Stimulated activated CD8-positive, alpha-beta memory T cell treated with anti-CD3 and anti-CD28 coated beads, Interleukin-7, amount 100 ng/mL, for 48 hours (primary cell): ENCODE measurements at regions not wholly inside any gene's neighbourhood (a gene's known extent, or its start where the extent isn't known, plus 50 kb on each side); places are given as distances from the start of the nearest gene placed in this dataset.
"Not testable (repeated sequence)": the region's sequence is repeated elsewhere in the genome, so short reads cannot be mapped to it uniquely, and the experiment has no call there.

Experiments used
- DNase-seq, 2 donors: peaks; one replicate each; pipeline ENCODE4 v3.0.0-alpha.2; 2020; ENCODE audit warnings: low read depth in 1 of 2; ENCODE audit errors: extremely low read depth in 1 of 2

DNA sequence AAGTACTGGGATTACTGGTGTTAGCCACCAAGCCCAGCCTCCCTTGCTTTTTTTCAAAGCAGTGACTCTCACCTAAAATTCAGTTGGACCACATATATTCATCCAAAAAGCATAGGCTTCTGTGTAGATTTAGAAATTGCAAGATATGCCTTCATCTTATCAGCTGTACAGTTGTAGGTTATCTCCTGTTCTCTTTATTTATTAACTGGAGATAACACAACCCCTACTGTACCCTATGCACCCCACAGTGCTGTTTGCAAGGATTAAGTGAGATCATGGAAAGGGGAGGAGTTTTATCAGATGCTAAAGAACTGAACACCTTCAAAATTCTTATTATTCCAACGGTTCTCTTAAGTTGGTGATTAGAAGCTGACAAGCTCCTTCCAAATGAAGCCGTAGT lies 164.4 kb upstream of the JARID2 start:
- no peak for DNase-seq

DNA sequence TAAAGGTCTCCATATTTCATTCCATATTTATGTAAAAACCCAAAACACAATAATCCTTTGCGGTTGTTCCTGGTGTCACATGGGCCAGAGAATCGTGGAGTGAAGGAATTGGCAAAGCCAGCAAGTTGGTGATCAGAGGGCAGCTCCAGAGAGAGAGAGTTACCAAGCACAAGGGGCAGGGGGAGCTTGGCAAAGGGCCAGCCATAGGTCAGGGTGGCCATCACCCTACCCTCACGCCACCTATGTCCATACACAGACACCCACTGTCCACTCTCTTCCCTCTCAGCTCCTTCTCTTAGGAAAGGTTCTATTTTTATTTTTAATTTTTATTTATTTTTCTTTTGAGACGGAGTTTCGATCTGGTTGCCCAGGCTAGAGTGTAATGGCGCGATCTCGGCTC lies 163.2 kb upstream of the JARID2 start:
- no peak for DNase-seq

DNA sequence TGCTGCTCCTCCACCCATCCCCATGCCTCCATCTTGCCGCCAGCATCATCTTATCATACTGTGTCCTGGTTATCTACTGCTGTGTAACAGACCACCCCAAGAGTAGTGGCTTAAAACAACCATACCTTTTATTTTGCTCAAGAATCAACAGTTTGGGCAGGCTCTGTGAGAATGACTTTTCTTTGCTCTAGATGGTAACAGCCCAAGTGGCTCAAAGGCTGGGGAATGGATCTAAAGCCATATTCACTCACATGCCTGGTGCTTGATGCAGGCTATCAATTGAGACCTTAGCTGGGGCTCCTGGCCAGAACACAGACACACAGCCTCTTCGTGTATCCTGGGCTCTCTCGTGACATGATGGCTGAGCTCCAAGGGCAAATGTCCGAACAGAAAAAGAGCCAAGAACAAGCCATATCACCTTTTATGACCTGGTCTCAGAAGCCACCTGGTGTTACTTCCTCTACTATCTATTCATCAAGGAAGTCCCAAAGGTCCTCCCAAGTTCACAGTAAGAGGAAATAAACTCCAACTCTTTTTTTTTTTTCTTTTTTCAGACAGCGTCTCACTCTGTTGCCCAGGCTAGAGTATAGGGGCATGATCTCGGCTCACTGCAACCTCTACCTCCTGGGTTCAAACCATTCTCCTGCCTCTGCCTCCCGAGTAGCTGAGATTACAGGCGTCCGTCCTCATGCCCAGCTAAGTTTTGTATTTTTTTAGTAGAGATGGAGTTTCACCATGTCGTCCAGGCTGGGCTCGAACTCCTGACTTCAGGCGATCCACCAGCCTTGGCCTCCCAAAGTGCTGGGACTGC lies 159.3 kb upstream of the JARID2 start:
- no peak for DNase-seq

DNA sequence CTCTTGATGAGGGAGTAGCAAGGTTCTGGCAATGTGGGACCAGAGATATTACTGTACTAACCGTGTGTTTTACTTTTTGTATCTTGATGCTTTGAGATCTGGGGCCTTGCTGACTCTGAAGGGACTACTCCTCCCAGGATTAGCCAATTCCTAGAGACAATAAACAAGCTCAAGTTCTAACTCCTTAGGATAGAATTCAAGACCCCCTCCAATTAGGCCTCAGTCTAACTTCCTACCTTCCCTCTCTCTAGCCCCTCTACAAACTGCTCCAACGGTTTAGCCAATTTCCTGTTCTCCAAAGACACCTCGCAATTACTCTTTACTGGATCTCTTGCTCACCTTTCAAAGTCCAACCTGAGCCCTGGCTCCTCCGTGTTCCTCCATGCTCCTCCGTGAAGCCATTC lies 158.7 kb upstream of the JARID2 start:
- DNase-seq, result no peak

DNA sequence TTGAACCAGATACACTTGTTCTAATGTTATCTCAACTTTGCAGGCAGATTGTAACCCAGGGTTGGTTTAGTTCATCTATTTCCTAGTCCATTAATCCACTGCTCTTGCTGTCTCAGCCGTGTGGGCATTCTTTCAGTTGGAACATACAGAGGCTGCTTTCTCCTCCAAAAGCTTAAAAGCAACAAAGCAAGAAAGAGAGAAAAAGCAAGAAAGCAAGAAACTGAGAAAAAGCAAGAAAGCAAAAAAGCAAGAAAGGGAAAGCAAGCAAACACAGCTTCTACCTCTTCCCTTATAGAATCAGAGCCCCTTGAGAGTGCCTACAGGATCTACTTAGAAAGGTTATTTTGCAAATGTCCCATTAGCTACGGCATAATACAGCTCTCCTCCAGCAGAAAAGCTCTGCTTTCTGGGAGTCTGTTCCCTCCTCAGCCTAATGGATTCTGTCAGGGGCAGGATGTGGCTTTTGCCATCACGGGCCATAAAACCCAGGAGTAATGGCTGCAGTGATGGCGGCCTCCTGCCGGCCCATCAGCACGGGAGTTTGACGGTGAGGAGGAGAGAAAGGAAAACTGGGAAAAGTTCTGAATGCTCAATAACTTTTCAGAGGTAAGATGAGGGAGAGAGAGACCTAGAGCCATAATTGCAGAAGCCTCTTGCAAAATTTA lies 156.8 kb upstream of the JARID2 start:
- DNase-seq, result no peak

DNA sequence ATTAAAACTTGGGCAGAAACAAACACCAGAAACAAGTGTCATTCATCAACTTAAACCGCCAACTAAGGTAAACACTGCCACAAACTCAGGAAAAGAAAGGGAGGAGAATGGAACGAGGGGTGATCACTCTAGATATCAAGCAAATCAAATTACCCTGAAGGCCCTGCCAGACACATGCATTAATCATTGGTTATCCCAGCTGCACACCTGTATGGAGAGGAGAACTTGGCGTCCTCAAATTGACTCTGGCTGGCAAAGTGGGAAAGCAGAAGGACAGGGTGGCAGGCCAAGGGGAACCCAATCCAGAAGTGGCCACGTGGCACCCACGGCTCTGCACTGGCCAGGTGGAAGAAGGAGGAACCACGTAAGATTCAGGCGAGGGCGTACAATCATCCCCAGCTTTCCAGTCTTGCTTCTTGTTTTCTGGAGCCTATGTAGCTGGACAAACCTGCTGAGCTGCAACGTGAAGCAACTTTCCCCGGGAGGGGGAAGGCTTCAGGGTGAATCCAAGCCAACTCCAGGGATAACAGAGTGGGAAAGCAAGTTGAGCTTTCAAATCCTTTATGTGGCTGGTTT lies 156.2 kb upstream of the JARID2 start:
- no peak for DNase-seq

DNA sequence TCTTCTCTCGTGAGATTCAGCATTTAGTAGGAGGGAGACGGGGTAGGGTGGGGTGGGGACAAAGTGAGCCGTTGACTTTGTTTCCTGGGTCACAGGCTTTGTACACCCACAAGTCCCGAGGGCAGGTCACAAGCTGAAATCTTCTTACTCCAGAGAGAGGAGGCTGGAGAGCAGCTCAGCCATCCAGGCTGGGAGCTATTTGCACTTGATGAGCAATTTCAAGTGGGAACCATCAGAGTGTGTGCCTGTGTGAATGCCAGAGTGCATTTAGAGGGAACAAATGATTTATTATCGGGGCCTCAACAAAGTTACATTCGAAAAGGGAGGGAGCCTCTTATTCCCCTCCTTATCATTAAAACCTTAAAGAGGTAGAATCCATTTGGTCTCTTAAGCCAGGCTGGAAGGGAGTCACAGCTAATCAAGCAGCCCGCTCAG lies 155.7 kb upstream of the JARID2 start:
- no peak for DNase-seq

DNA sequence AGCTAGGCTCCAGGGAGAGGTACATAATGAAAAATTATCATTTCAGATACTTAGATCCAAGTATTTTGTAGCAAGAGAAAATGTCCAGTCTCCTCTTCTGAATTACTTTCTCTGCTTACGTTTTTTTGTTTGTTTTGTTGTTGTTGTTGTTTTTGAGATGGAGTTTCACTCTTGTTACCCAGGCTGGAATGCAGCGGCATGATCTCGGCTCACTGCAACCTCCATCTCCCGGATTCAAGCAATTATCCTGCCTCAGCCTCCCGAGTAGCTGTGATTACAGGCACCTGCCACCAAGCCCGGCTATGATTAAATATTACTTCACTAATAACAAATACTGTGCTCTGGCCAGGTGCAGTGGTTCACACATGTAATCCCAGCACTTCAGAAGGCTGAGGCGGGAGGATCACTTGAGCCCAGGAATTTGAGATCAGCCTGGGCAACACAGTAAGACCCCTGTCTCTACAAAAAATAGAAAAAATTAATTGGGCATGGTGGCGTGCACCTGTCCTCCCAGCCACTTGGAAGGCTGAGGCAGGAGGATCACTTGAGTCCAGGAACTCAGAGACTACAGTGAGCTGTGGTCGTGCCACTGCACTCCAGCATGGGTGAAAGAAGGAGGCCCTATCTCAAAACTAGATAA lies 155.0 kb upstream of the JARID2 start:
- no peak for DNase-seq

DNA sequence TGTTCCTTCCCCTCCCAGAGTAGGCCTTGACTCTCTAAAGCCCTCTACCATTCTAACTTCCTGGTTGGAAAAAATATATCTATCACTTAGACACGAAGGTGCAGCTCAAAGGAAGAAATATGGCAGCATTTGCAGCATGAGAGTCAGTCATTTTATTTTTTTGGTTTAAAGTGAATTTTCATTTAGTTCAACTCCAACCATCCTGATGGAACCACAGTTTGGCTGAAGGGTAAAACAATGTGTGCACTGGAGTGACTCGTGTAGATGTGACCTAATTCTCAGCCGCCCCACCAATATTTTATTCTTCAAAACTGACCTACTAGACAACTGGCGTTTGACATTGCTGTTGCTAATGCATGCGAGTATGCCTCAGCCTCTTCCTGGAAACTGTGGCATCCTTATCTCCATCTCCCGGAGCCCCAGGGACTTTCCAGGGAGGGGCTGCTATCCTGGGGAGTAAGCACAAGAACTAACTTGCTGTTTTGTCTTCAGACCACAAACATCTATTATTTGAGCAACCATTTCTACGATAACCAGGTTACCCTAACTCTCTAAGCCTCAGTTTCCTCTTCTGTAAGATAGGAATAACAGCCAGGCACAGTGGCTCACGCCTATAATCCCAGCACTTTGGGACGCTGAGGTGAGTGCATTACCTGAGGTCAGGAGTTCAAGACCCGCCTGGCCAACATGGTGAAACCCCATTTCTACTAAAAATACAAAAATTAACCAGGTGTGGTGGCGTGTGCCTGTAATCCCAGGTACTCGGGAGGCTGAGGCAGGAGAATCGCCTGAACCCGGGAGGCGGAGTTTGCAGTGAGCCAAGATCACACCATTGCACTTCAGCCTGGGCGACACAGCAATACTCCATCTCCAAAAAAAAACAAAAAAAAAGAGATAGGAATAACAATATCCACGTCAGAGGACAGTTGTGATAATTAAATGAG lies 148.7 kb upstream of the JARID2 start:
- peak in 1 of 2 donors; percentile 11 for DNase-seq

DNA sequence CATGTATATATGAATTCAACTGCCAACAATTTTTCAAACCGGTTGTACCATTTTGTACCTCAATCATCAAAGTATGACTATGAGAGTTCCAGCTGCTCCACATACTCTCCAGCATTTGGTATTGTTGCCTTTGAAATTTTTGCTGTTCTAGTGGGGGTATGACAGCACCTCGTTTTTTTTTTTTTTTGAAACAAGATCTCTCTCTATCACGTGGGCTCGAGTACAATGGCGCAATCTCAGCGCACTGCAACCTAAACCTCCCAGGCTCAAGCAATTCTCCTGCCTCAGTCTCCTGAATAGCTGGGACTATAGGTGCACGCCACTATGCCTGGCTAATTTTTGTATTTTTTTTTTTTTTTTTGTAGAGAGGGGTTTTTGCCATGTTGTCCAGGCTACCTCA lies 144.7 kb upstream of the JARID2 start:
- DNase-seq, result no peak

DNA sequence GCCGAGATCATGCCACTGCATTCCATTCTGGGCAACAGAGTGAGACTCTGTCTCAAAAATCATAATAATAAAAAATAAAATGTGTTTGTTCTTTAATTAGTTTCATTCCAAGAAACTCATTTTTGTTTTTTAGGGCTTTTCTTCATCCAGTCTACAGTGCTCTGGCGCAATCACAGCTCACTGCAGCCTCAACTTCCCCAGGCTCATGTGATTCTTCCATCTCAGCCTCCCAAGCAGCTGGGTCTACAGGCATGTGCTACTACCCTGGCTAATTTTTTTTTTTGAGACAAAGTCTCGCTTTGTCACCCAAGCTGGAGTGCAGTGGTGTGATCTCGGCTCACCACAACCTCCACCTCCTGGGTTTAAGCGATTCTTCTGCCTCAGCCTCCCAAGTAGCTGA lies 143.6 kb upstream of the JARID2 start:
- no peak for DNase-seq

DNA sequence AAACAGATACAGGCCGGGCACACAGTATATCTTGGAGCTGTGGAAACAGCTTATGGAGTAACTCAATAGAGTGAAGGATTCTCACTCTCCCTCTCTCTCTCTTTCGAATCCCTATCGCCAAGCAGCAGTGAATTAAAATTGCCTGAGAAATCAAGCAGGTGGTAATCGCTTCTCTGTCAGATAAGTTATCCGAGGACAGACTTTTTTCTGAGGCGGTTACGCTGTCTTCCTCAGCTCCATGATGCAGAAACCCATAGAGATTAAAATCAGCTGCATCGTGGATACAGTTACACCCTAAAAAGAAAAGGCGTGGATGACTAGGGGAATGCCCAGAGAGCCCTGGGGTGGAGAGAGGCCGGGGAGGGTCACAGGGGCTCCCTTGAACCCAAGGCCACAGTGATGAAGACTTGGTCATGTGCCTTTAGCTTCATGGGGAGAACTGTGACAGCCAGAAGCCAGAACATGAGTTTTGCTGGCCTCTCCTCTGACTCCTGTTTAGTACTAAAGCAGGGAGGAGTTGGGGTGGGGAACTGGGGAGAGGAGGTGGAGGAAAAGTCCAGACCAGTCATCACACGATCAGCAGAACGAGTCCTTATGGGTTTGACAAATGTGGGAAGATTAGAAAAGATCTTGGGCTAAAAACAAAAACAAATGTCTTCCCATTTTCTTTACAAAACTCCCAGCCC lies 138.8 kb upstream of the JARID2 start:
- no peak for DNase-seq

DNA sequence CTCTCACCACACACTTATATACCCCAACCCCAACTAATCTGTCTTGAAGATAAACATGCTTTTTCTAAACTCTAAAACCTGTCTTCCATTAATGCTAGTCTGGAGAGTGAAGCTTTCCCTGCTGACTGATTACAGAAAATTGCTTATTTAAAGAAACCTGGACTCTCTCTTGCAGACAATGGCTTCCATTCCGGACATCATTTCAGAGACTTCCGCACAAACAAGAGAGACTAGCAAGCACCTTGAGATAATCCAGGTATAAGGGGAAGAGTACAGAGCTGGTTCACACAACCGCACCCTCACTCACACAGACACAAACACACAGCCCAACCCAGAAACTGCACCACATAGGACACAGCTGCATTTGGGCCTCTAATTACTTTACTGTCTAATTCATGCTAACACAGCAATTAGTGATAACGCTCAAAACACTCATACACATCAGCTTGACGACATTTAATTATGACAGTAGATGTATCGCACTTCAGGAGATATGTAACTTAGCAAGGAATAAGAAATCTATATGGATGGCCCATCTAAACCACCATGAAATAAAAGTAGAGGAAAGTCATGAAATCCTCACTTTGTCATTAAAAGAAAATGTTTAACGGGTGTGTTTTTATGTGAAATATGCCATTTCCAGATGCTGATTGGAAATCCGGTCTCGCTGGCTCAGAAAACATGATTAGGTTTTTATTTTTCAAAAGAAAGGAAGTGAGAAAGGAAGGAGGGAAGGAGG lies 138.1 kb upstream of the JARID2 start:
- DNase-seq, result no peak

DNA sequence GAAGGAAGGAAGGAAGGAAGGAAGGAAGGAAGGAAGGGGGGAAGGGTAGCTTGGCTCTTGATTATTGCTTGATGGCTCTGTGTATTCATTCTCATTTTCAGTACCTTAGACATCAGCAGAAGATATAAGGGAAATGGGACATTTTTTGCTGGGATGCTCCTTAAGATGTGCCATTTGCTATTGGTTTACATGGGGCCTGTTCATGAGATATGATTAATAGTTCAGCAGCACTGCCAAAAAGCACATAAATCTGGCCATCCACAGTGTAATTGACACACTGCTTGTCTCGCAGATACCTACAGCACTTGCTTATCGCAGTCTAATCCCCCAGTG lies 137.5 kb upstream of the JARID2 start:
- no peak for DNase-seq

DNA sequence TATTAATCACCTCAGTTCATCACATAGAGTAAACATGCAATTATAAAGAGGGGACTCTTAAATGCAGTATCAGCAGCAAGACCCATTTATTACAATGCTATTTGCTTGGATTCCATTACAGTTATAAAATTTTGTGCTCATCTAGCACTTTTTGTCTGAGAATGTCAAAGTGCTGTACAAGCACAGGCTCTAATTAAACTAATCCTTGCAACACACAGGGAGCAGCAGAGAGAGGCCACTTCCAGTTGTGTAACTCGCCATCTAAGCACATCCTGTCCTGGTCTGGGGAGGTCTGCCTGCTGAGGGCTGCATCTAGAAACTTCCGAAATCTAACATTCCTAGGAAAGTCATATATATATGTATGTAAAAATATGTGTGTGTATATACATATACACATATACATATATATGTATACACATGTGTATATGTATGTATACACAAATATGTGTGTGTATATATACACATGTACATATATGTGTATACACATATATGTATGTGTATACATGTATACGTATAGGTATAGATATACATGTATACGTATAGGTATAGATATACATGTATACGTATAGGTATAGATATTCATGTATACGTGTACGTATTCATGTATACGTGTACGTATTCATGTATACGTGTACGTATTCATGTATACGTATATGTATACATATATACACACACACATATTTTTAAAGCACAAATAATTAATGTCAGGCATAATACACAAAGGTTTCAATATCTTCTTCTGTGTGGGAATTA lies 136.4 kb upstream of the JARID2 start:
- no peak for DNase-seq

DNA sequence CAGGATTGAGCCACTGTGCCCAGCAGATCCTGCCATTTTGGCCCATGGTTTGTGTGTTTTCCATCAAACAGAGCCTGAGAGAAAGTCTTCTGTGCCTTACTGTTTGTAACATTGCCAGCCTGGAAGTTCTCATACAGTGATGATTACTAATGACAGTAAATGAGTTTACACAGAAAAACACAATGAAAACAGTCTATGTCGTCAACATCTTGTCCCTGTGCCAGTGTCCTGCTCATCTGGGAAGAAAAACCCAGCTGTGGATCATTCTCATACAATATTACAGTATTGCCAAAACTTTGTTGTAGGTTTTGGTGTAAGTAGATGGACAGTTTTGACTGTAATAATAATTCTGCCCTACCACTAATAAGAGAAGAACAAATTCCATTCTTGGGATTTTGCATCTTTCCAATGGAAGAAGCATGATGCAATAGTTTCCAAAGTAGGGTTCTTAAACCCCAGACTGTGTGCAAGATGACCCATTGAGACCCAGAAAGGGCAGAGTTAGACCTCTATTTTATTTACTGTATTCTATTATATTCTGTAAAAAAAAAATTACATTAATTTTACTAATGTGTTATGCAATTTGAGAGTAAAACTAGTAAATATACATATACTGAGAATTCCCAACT lies 135.0 kb upstream of the JARID2 start:
- no peak for DNase-seq

DNA sequence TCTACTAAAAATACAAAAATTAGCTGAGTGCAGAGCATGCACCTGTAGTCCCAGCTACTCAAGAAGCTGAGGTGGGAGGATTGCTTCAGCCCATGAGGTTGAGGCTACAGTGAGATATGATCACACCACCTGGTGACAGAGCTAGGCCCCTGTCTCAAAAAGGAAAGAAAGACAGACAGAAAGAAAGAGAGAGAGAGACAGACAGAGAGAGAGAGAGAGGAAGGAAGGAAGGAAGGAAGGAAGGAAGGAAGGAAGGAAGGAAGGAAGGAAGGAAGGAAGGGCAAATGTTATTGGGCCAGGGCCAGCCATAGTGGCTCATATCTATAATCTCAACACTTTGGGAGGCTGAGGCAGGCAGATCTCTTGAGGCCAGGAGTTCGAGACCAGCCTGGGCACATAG lies 134.3 kb upstream of the JARID2 start:
- not testable (repeated sequence) for DNase-seq

DNA sequence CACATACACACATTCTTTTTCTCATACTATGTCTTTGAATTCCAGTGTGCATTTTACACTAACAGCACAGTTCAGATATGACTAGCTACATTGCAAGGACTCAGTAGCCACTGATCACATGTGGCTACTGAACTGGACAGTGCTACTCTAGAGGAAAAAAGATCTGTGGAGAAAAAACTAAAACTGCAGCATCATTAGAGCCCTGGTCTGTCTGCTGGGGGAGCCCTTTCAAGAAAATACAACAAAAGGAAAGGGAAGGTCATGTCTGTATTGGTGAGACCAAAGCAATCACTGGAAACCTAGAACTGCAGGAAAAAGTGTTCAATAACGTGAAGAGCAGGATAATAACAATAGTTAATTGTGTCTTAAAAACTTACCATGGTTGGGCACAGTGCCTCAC lies 132.3 kb upstream of the JARID2 start:
- DNase-seq, result no peak
